22Rv1 (cell line): ENCODE measurements at regions not wholly inside any gene's neighbourhood (a gene's known extent, or its start where the extent isn't known, plus 50 kb on each side); places are given as distances from the start of the nearest gene placed in this dataset.

Experiments
- CTCF ChIP-seq: fragments of 450-650 bp; IDR thresholded peaks from 2 replicates; pipeline ENCODE4 v1.5.1; 2017; ENCODE audit warnings: mild to moderate bottlenecking
- ZFX ChIP-seq: fragments of 450-650 bp; IDR thresholded peaks from 2 replicates; pipeline ENCODE4 v1.6.1; 2017; ENCODE audit warnings: antibody characterized with exemption, borderline replicate concordance

GRCh38 chr18:57276829-57277228 is 75.5 kb upstream of the ST8SIA3 start:
- TF ChIP-seq CTCF (no peak), ZFX (no peak)
